HG03159 (cell line): ENCODE measurements at regions not wholly inside any gene's neighbourhood (a gene's known extent, or its start where the extent isn't known, plus 50 kb on each side); places are given as distances from the start of the nearest gene placed in this dataset.

Source experiments
- ATAC-seq: cut with Tn5 transposase; IDR thresholded peaks from one replicate; pipeline ENCODE4 v1.9.1; 2021; ENCODE audit warnings: mild to moderate bottlenecking, moderate library complexity; ENCODE audit not compliant: unreplicated experiment

GRCh38 chr3:41125258-41125657 lies 74.0 kb upstream of the CTNNB1 start:
- ATAC-seq, result no peak

GRCh38 chr3:41126472-41126871 lies 72.8 kb upstream of the CTNNB1 start:
- ATAC-seq, result no peak

- ATAC-seq, result no peak
These were observed 72.3 kb upstream of the CTNNB1 start for GRCh38 chr3:41126961-41127360.

GRCh38 chr3:41127414-41127813 lies 71.9 kb upstream of the CTNNB1 start:
- no peak for ATAC-seq

- ATAC-seq, result no peak
These were observed 69.6 kb upstream of the CTNNB1 start for GRCh38 chr3:41129731-41130130.

- ATAC-seq, result no peak
These were observed 68.1 kb upstream of the CTNNB1 start for GRCh38 chr3:41131224-41131623.

- no peak for ATAC-seq
These were observed 61.6 kb upstream of the CTNNB1 start for GRCh38 chr3:41137686-41138111.

GRCh38 chr3:41138146-41138545 lies 61.2 kb upstream of the CTNNB1 start:
- ATAC-seq, result no peak

GRCh38 chr3:41138601-41139000 lies 60.7 kb upstream of the CTNNB1 start:
- ATAC-seq, result no peak

GRCh38 chr3:41140242-41140641 lies 59.1 kb upstream of the CTNNB1 start:
- no peak for ATAC-seq

- ATAC-seq, result no peak
These were observed 57.7 kb upstream of the CTNNB1 start for GRCh38 chr3:41141433-41142167.

- no peak for ATAC-seq
These were observed 55.8 kb upstream of the CTNNB1 start for GRCh38 chr3:41143421-41144031.

- no peak for ATAC-seq
These were observed 54.7 kb upstream of the CTNNB1 start for GRCh38 chr3:41144631-41145030.

- ATAC-seq, result no peak
These were observed 50.8 kb upstream of the CTNNB1 start for GRCh38 chr3:41148478-41148877.

- no peak for ATAC-seq
These were observed 50.4 kb upstream of the CTNNB1 start for GRCh38 chr3:41148901-41149300.
